Neural cell (in vitro differentiated cells): ENCODE measurements at regions not wholly inside any gene's neighbourhood (a gene's known extent, or its start where the extent isn't known, plus 50 kb on each side); places are given as distances from the start of the nearest gene placed in this dataset.

ENCODE experiments used
- EP300 ChIP-seq: fragments of 450-650 bp; conservative IDR thresholded peaks from 2 replicates; pipeline ENCODE4 v1.6.1; 2014; ENCODE audit warnings: antibody characterized with exemption, mild to moderate bottlenecking, moderate library complexity; ENCODE audit not compliant: poor library complexity, severe bottlenecking
- EZH2 ChIP-seq: fragments of 200-600, 300-800 bp; shearing (Covaris generic), sonication (generic); IDR thresholded peaks from 2 replicates; pipeline ENCODE4 v1.6.1; 2014; ENCODE audit warnings: antibody characterized with exemption, low read length, borderline replicate concordance, mild to moderate bottlenecking; ENCODE audit not compliant: insufficient read depth, poor library complexity, severe bottlenecking
- MXI1 ChIP-seq: fragments of 450-650 bp; conservative IDR thresholded peaks from 2 replicates; pipeline ENCODE4 v1.6.1; 2014; ENCODE audit warnings: antibody characterized with exemption, mild to moderate bottlenecking; ENCODE audit not compliant: poor library complexity, severe bottlenecking
- POLR2AphosphoS5 ChIP-seq: IDR thresholded peaks from 2 replicates; pipeline ENCODE4 v1.6.1; 2012
- RAD21 ChIP-seq: fragments of 450-650 bp; conservative IDR thresholded peaks from 2 replicates; pipeline ENCODE4 v1.6.1; 2014; ENCODE audit warnings: antibody characterized with exemption, mild to moderate bottlenecking, moderate library complexity
- TF ChIP-seq, protein P1 (sequence below): IDR thresholded peaks from 2 replicates; pipeline ENCODE4 v1.6.1; 2012; ENCODE audit warnings: borderline replicate concordance
- TF ChIP-seq, protein P2 (sequence below): fragments of 450-650 bp; IDR thresholded peaks from 2 replicates; pipeline ENCODE4 v1.5.1; 2014; ENCODE audit warnings: antibody characterized with exemption, mild to moderate bottlenecking, moderate library complexity; ENCODE audit not compliant: poor library complexity, severe bottlenecking

GRCh38 chr2:241948299-241948897 lies 78.9 kb downstream of the RTP5 start:
- TF ChIP-seq, protein P1, sequence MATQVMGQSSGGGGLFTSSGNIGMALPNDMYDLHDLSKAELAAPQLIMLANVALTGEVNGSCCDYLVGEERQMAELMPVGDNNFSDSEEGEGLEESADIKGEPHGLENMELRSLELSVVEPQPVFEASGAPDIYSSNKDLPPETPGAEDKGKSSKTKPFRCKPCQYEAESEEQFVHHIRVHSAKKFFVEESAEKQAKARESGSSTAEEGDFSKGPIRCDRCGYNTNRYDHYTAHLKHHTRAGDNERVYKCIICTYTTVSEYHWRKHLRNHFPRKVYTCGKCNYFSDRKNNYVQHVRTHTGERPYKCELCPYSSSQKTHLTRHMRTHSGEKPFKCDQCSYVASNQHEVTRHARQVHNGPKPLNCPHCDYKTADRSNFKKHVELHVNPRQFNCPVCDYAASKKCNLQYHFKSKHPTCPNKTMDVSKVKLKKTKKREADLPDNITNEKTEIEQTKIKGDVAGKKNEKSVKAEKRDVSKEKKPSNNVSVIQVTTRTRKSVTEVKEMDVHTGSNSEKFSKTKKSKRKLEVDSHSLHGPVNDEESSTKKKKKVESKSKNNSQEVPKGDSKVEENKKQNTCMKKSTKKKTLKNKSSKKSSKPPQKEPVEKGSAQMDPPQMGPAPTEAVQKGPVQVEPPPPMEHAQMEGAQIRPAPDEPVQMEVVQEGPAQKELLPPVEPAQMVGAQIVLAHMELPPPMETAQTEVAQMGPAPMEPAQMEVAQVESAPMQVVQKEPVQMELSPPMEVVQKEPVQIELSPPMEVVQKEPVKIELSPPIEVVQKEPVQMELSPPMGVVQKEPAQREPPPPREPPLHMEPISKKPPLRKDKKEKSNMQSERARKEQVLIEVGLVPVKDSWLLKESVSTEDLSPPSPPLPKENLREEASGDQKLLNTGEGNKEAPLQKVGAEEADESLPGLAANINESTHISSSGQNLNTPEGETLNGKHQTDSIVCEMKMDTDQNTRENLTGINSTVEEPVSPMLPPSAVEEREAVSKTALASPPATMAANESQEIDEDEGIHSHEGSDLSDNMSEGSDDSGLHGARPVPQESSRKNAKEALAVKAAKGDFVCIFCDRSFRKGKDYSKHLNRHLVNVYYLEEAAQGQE: no peak
- TF ChIP-seq, protein P2, sequence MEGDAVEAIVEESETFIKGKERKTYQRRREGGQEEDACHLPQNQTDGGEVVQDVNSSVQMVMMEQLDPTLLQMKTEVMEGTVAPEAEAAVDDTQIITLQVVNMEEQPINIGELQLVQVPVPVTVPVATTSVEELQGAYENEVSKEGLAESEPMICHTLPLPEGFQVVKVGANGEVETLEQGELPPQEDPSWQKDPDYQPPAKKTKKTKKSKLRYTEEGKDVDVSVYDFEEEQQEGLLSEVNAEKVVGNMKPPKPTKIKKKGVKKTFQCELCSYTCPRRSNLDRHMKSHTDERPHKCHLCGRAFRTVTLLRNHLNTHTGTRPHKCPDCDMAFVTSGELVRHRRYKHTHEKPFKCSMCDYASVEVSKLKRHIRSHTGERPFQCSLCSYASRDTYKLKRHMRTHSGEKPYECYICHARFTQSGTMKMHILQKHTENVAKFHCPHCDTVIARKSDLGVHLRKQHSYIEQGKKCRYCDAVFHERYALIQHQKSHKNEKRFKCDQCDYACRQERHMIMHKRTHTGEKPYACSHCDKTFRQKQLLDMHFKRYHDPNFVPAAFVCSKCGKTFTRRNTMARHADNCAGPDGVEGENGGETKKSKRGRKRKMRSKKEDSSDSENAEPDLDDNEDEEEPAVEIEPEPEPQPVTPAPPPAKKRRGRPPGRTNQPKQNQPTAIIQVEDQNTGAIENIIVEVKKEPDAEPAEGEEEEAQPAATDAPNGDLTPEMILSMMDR: no peak
- TF ChIP-seq POLR2AphosphoS5 (no peak), EP300 (no peak), EZH2 (no peak), RAD21 (no peak), MXI1 (no peak)
